Osteoblast (primary cell): ENCODE measurements at regions not wholly inside any gene's neighbourhood (a gene's known extent, or its start where the extent isn't known, plus 50 kb on each side); places are given as distances from the start of the nearest gene placed in this dataset.

Experiments used
- DNase-seq: peaks from one replicate; pipeline ENCODE4 v3.0.0; 2011; ENCODE audit warnings: low spot score, mixed read lengths; ENCODE audit not compliant: insufficient read length; ENCODE audit errors: missing footprints
- H2AFZ ChIP-seq: 2 replicates; pipeline ENCODE4 v1.6.0; 2011; ENCODE audit warnings: mild to moderate bottlenecking, low read length
- H3K27ac ChIP-seq: 2 replicates; pipeline ENCODE4 v1.5.1; 2011; ENCODE audit warnings: mild to moderate bottlenecking, low read depth, low read length, moderate library complexity
- H3K27me3 ChIP-seq: 2 replicates; pipeline ENCODE4 v1.6.0; 2012; ENCODE audit warnings: mild to moderate bottlenecking, control low read depth, inconsistent platforms, low read length, moderate library complexity; ENCODE audit not compliant: insufficient read depth
- H3K36me3 ChIP-seq: 2 replicates; pipeline ENCODE4 v1.5.1; 2011; ENCODE audit warnings: mild to moderate bottlenecking, low read length, control low read depth, moderate library complexity; ENCODE audit not compliant: insufficient read depth
- H3K4me1 ChIP-seq: 2 replicates; pipeline ENCODE4 v1.5.1; 2011; ENCODE audit warnings: mild to moderate bottlenecking, low read length, control low read depth, moderate library complexity; ENCODE audit not compliant: insufficient read depth
- H3K4me2 ChIP-seq: 2 replicates; pipeline ENCODE4 v1.6.0; 2011; ENCODE audit warnings: mild to moderate bottlenecking, low read length; ENCODE audit not compliant: insufficient read depth
- H3K4me3 ChIP-seq: fragments of 200-600 bp; sonication (generic); 3 replicates; pipeline ENCODE4 v1.5.1; 2012; ENCODE audit warnings: mild to moderate bottlenecking, low read length, inconsistent platforms; ENCODE audit not compliant: insufficient read depth
- H3K79me2 ChIP-seq: 2 replicates; pipeline ENCODE4 v1.6.0; 2012; ENCODE audit warnings: mild to moderate bottlenecking, low read length, control low read depth, inconsistent platforms; ENCODE audit not compliant: insufficient read depth
- H3K9me3 ChIP-seq: 2 replicates; pipeline ENCODE4 v1.5.1; 2011; ENCODE audit warnings: low read depth, low read length, control low read depth
- H4K20me1 ChIP-seq: 2 replicates; pipeline ENCODE4 v1.6.0; 2012; ENCODE audit warnings: mild to moderate bottlenecking, low read length, control low read depth; ENCODE audit not compliant: insufficient read depth
- TF ChIP-seq, protein P1 (sequence below): IDR thresholded peaks from 2 replicates; pipeline ENCODE4 v1.5.1; 2011; ENCODE audit warnings: mild to moderate bottlenecking, low read depth, low read length, moderate library complexity; ENCODE audit errors: extremely low read depth

- Histone ChIP-seq H3K4me2 (no peak overlapping the region), H3K4me1 (no peaks in the 10 kb centered on the region), H3K36me3 (no peaks in the 10 kb centered on the region), H3K27me3 (no peaks in the 10 kb centered on the region), H4K20me1 (no peaks in the 10 kb centered on the region), H3K27ac (no peak overlapping the region), H3K4me3 (no peak overlapping the region), H2AFZ (no peak overlapping the region), H3K79me2 (no peaks in the 10 kb centered on the region), H3K9me3 (peaks cover 3% of the 10 kb centered on the region)
- TF ChIP-seq, protein P1, sequence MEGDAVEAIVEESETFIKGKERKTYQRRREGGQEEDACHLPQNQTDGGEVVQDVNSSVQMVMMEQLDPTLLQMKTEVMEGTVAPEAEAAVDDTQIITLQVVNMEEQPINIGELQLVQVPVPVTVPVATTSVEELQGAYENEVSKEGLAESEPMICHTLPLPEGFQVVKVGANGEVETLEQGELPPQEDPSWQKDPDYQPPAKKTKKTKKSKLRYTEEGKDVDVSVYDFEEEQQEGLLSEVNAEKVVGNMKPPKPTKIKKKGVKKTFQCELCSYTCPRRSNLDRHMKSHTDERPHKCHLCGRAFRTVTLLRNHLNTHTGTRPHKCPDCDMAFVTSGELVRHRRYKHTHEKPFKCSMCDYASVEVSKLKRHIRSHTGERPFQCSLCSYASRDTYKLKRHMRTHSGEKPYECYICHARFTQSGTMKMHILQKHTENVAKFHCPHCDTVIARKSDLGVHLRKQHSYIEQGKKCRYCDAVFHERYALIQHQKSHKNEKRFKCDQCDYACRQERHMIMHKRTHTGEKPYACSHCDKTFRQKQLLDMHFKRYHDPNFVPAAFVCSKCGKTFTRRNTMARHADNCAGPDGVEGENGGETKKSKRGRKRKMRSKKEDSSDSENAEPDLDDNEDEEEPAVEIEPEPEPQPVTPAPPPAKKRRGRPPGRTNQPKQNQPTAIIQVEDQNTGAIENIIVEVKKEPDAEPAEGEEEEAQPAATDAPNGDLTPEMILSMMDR: no peak
- peak; percentile 39 for DNase-seq
Measured at GRCh38 chr4:38356686-38357085, 307.3 kb upstream of the KLF3 start.

DNA sequence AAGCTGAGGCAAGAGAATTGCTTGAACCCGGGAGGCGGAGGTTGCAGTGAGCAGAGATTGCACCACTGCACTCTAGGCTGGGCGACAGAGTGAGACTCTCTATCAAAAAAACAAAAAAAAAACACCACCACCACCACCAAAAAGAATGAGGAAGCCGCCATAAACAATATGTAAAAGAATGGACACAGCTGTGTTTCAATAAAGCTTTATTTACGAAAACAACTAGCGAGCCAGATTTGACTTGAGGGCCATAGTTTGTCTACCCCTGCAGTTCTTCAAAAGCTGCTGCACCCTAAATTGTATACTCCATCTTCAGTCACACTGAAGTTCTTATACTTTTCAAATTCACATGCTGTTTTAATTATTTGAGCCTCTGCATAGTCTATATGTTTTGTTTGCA, 306.5 kb upstream of the KLF3 start:
- Histone ChIP-seq H3K4me2 (no peak overlapping the region), H3K79me2 (no peaks in the 10 kb centered on the region), H3K9me3 (peaks cover 3% of the 10 kb centered on the region), H3K4me3 (no peak overlapping the region), H4K20me1 (no peaks in the 10 kb centered on the region), H3K27me3 (no peaks in the 10 kb centered on the region), H3K36me3 (no peaks in the 10 kb centered on the region), H2AFZ (no peak overlapping the region), H3K4me1 (no peaks in the 10 kb centered on the region), H3K27ac (no peak overlapping the region)
- TF ChIP-seq, protein P1: no peak
- no peak for DNase-seq

- Histone ChIP-seq H3K27ac (no peak overlapping the region), H3K79me2 (no peaks in the 10 kb centered on the region), H4K20me1 (no peaks in the 10 kb centered on the region), H3K27me3 (no peaks in the 10 kb centered on the region), H3K9me3 (peaks cover 3% of the 10 kb centered on the region), H3K36me3 (no peaks in the 10 kb centered on the region), H3K4me3 (no peak overlapping the region), H2AFZ (no peak overlapping the region), H3K4me2 (no peak overlapping the region), H3K4me1 (no peaks in the 10 kb centered on the region)
- TF ChIP-seq, protein P1: no peak
- no peak for DNase-seq
Measured at GRCh38 chr4:38359113-38359512, 304.9 kb upstream of the KLF3 start.

DNA sequence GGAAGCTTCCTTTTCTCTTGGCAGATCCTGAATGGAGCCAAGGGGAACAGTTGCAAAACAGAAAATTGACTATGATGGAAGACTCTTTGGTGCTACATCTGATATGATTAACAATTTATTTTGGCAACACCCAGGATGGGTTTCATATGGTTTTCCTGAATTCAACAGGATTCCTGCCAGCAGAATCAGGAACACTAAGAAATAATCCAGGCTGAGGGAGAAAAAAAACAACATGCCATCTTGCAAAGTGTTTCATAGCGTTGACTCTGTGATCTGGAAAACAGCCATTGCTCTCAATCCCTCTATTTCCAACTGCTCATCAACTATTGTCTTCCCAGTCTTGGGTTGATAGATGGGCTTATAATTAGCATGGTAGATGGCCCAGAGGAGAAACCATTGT, 303.8 kb upstream of the KLF3 start:
- H3K9me3 ChIP-seq: no peaks in the 10 kb centered on the region
- no peak overlapping the region for H2AFZ ChIP-seq
- H3K4me1 ChIP-seq: no peaks in the 10 kb centered on the region
- TF ChIP-seq, protein P1: no peak
- H4K20me1 ChIP-seq: no peaks in the 10 kb centered on the region
- no peak overlapping the region for H3K4me2 ChIP-seq
- H3K27ac ChIP-seq: no peak overlapping the region
- no peak overlapping the region for H3K4me3 ChIP-seq
- no peaks in the 10 kb centered on the region for H3K79me2 ChIP-seq
- H3K27me3 ChIP-seq: no peaks in the 10 kb centered on the region
- no peak for DNase-seq
- no peaks in the 10 kb centered on the region for H3K36me3 ChIP-seq
